Stimulated activated CD8-positive, alpha-beta memory T cell treated with anti-CD3 and anti-CD28 coated beads, Interleukin-4, amount 100 ng/mL, for 48 hours (primary cell): ENCODE measurements at regions not wholly inside any gene's neighbourhood (a gene's known extent, or its start where the extent isn't known, plus 50 kb on each side); places are given as distances from the start of the nearest gene placed in this dataset.
"Not testable (repeated sequence)": the region's sequence is repeated elsewhere in the genome, so short reads cannot be mapped to it uniquely, and the experiment has no call there.

Source experiments
- DNase-seq: peaks from one replicate; pipeline ENCODE4 v3.0.0-alpha.2; 2020

DNA sequence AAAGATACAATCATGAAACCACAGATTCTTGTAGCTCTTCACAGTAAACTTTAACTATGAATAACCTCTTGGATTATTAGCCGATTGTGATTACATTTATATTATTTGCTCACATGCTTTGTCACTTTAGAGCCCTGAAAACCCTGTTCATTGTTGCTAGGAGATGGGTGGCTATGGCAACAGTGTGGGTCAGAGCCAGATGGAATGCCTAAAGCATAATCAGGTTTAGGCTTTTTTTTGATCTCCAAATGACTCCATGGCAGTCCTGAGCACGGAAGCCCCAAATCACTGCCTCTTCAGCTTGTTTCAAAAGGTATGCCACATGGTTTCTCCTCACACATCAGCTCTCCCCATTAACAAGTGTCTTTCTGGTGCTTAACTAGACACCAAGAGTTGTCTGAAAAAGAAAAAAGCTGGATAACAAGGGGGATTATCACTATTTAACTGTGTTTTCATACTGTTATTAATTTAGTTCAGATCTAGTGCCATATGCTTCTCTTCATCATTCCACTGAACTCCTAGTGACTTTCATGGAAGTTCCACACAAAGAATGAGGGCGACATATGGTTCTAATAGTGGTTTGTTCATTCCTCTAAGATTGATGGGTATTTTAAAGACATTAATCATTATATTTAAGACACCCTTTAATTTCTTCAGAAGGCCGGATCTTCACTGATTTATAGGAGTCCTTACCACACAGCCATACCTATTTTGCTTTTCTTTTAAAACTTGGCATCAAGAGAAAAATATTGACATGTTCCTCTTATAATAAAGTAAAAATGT is 88.8 kb upstream of the PAM start:
- no peak for DNase-seq

DNA sequence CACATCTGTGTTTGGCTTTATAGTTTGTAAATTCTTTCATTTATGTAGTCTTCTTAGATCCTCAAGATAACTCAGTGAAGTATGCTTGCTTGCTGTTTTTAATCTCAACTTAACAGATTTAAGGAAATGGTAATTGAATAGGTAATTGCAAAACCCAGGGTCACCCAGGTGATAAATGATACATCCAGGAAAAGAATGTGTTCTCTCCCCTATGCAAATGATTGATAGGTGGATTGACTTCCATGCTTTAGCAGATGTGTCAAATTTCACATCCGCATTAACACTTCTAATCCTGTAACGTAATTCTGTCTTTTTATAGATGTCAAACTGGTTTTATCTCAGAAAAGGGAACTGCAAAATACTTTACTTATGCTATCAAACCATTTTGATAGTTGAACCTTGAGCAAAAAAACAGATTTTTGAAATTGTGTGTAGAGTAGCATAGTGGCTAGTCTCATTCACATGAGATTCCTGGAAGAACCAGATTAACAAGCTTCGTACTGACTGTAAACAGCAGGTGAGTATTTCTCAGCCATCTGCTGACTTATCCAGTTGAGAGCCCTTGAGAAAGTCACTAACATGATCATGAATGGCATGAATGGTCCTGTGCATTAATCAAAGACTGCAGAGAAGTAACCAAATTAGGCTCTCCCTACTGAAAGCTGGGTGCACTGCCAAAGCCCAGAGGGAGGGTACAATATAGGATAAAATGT is 86.7 kb upstream of the PAM start:
- no peak for DNase-seq

DNA sequence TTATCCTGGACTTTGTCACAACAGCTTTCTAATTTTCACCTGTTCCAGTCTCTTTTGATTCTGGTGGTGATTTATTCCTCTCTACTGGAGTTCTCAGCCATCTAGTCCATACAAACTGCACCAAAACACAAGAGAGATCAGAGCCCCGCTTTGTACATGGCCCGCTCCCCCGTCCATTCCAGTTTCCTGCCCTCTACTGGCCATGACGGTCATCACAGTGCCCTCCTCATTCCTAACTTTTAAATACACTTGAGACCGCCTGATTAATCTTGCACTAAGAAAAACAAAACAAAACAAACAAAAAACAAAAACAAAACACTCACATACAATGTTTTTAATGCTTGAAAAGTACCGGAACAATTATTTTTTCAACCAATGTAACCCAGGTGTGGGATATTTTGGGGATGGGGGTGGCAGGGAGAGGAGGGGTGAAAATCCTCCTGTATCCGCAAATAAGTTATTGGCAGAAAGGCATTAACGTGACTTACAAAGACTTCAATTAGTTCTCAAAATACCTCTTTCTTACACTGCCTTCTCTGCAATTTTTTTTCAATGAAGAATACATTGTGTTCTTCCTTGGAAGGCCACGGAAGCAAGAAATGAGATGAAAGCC is 84.8 kb upstream of the PAM start:
- DNase-seq = peak; percentile 32

DNA sequence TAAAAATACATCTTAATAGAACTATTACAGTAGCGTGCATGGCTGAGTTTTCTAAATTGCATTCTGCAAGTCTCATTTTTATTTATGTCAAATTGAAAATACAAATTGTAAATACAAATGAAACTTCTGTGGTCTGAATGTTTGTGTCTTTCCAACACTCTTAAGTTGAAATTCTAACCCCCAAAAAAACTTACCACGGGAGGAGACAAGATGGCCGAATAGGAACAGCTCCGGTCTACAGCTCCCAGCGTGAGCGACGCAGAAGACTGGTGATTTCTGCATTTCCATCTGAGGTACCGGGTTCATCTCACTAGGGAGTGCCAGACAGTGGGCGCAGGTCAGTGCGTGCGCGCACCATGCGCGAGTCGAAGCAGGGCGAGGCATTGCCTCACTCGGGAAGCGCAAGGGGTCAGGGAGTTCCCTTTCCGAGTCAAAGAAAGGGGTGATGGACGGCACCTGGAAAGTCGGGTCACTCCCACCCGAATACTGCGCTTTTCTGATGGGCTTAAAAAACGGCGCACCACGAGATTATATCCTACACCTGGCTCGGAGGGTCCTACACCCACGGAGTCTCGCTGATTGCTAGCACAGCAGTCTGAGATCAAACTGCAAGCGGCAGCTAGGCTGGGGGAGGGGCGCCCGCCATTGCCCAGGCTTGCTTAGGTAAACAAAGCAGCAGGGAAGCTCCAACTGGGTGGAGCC is 83.9 kb upstream of the PAM start:
- DNase-seq = not testable (repeated sequence)

DNA sequence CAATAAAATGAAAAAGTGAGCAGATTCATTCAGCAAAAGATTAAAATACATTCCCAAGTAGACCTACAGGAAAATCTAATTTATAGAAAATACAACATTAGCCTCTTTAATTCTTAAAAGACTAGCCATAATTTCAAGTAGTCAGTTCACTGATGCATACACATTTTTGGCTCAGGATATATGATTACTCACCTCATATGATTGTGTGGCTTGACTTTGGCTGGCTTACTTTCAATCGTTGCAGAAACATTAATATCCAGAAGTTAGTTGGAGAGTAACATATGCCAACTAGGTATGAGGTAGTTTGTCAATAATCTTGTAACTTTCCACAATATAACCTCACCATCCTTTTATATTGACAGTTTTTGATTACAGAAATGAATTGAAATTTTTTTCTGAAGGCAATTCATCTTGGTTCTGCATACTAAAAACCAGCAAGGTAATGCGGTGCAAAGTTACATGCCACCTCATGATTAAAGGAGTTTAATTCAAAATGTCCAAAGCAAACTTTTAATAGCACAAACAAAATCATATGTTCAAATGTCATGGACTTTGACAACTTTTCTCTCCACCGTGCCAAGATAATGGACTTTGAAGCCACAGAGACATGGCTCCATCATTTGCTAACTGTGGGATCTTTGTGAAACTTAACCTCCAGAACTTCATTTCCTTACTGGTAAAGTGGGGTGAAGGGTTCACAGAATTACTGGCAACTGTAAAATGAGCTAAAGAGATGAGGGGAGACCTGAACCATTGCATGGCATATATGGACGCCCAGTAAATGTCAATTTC is 76.6 kb upstream of the PAM start:
- no peak for DNase-seq

DNA sequence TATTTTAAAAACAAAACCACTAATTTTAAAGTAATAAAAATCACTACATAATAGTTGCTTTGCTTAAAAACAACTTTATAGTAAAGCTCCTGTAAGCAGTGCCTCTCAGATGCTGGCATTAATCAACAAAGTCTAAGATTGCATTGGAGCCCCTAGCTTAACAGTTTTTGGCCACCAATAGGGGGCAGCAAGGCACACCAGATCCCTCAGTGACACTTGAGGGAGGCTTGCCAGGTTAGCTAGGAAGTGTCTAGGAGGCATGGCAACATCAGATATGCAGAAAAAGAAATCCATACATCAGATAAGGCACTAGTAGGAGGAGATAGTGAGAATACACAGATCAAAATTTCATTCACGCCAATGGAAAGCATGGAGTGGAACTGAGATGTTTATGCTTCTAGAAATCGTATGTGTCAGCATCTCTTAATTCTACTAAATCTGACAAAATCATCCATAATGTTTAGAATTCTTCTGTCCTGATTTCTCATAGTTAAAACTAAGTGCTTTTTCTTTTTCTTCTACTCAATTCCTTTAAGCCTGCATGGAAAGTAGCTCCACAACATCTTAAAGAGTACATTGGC is 73.6 kb upstream of the PAM start:
- DNase-seq = peak; percentile 78

DNA sequence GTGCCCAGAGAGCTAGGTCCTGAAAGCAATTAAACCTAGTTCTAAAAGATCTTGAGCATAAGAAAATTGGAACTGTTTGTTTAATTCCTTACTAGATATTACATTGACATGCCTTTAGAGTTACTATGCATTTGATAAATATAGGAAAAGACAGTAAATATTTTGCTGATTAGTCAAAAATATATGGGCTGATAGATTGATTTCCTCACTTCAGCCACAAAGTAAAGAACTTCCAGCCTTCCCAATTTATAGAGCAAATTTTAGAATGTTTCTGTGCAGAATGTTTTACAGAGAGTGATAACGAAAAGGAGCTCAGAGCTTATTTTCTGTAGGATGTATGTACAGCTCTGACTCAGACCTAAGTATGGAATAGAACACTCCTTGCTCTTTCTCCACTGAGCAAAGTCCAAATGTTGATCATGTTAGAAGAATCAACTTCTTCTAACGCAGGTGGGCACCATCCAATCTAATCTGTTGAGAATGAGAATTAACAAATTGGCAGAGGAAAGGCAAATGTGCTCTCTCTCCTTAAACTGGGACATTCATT is 72.9 kb upstream of the PAM start:
- no peak for DNase-seq

DNA sequence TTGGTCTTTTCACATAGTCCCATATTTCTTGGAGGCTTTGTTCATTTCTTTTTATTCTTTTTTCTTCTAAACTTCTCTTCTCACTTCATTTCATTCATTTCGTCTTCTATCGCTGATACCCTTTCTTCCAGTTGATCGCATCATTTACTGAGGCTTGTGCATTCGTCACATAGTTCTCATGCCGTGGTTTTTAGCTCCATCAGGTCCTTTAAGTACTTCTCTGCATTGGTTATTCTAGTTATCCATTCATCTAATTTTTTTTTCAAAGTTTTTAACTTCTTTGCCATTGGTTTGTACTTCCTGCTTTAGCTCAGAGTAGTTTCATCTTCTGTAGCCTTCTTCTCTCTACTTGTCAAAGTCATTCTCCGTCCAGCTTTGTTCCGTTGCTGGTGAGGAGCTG is 67.0 kb upstream of the PAM start:
- not testable (repeated sequence) for DNase-seq

DNA sequence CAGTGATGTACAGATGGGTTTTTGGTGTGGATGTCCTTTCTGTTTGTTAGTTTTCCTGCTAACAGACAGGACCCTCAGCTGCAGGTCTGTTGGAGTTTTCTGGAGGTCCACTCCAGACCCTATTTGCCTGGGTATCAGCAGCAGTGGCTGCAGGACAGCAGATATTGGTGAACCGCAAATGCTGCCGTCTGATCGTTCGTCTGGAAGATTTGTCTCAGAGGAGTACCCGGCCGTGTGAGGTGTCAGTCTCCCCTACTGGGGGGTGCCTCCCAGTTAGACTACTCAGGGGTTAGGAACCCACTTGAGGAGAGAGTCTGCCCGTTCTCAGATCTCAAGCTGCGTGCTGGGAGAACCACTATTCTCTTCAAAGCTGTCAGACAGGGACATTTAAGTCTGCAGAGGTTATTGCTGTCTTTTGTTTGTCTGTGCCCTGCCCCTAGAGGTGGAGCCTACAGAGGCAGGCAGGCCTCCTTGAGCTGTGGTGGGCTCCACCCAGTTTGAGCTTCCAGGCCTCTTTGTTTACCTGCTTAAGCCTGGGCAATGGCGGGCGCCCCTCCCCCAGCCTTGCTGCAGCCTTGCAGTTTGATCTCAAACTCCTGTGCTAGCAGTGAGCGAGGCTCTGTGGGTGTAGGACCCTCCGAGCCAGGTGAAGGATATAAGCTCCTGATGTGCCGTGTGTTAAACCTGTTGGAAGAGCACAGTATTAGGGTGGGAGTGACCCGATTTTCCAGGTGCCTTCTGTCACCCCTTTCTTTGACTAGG is 66.3 kb upstream of the PAM start:
- DNase-seq = not testable (repeated sequence)

DNA sequence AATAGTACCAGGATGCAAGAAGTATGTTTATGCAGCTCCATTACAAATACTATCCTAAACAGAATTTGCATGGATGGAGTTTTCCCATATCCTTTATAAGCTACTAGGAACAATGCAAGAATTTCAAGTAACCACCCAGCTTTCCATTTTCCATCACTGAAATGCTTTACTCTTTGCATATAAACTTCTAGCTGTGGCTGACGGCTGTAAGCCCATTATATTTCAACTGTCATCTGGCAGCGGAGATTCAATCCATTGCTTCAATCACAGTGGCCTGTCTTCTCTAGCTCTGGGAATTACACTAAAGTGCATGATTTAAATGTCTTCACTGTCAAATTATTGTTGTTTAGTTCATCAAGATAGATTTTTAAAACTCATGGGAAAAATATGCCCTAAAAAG is 64.2 kb upstream of the PAM start:
- no peak for DNase-seq

DNA sequence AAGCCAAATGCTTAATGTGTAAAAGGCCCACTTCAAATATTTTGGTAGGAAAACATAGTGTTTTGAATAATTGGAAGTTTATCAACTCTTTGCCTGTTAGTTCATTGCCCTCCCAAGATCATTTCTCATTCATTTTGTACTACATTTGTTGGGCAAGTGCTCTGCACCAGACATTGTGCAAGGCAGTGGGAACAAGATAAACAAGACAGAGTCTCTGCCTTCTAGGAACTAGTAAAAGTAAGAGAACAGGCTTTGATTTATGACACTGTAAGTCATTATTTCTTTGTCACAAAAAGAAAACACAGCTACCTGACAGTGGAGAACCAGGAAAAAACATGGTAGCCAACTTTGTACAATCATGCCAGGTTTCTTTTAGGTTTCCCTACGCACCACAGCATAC is 63.7 kb upstream of the PAM start:
- no peak for DNase-seq

DNA sequence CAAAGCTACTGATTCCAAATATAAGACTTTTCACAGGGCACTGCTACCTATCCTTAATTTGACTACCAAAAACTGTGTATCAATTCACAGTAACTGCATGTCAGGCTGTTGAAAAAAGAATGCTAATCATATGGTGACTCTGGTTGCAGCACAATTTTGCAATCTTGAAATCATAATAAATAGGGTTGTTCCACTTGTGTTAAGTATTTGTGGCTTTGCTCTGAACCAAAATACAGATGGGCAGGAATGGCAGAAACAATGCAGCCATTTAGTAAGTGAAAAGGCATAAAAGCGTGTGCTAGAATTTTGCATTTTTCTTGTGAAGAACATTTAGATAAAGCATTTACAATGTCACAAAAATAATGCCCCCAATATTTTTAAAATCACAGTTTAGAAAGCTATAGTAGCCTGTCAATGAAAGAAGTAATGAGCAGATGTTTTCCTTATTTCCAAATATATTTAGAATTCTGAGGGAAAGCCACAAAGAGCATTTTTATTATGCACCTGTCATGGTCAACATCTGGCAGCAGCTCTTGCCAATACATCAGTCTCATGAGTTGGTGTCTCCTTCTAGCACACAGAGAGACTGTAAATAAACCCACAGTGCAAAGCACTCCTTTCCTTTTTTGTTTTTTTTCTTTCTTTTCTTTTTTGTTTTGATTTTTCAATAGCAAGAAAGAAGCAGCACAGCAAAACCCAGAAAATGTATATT is 54.8 kb upstream of the PAM start:
- DNase-seq = no peak

DNA sequence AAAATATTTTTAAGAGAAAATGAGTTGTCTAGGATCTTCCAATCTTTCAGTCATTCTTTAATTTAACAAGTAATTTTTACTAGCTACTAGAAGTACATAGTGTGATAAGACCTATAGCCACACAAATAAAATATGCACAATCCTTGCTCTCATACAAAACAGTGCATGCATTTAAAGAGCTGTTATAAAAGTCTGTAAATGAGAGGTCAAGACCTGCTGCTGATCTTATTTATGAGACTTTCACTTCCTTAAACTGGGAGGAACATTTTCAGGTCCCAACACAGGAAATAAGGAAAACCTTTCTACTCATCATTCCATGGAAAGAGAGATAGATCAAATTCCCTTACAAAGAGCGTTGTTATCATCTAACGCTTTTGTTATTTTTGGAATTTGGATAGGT is 54.2 kb upstream of the PAM start:
- no peak for DNase-seq

DNA sequence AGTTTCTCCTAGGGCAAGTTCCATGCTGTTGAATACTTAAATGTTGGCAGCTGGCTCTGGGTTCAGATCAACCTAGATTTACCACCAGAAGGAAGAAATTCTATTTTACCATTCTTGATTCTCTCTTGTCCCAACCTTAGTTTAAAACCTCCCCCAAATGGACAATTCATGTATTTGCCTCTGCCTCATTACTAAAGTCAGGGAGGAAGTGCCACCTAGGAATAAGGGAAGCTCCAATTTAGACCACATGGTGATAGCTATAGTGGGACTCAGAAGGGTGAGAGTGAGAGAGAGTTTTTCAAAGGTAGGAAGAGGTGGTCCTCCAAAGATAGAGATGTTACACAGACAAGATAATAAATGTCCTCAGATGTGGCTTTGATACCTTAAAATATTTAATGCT is 53.4 kb upstream of the PAM start:
- no peak for DNase-seq
